Liver (tissue), 8 donors: ENCODE measurements at regions not wholly inside any gene's neighbourhood (a gene's known extent, or its start where the extent isn't known, plus 50 kb on each side); places are given as distances from the start of the nearest gene placed in this dataset.

Experiments
- DNase-seq: peaks from one replicate; pipeline ENCODE4 v3.0.0-alpha.2; 2017; ENCODE audit warnings: low spot score
- H3K27ac ChIP-seq, 2 donors: one replicate each; pipeline ENCODE4 v1.7.0; 2013; ENCODE audit warnings: inconsistent platforms in 2 of 2, low read length in 2 of 2, control low read depth in 1 of 2, low read depth in 1 of 2, mild to moderate bottlenecking in 1 of 2
- H3K27me3 ChIP-seq, 4 donors: one replicate each; pipeline versions ENCODE4 v1.6.1 to v1.7.0; 2013; ENCODE audit warnings: low read length in 3 of 4, inconsistent platforms in 1 of 4, mild to moderate bottlenecking in 1 of 4, moderate library complexity in 1 of 4; ENCODE audit not compliant: control insufficient read depth in 4 of 4, insufficient read depth in 4 of 4
- H3K36me3 ChIP-seq, 4 donors: one replicate each; pipeline versions ENCODE4 v1.6.1 to v1.7.0; 2013; ENCODE audit warnings: low read length in 3 of 4, mild to moderate bottlenecking in 3 of 4, low read depth in 1 of 4, moderate library complexity in 1 of 4; ENCODE audit not compliant: control insufficient read depth in 4 of 4, insufficient read depth in 3 of 4
- H3K4me1 ChIP-seq, 4 donors: one replicate each; pipeline versions ENCODE4 v1.6.1 to v1.7.0; 2013; ENCODE audit warnings: low read length in 3 of 4, mild to moderate bottlenecking in 3 of 4, moderate library complexity in 1 of 4; ENCODE audit not compliant: control insufficient read depth in 4 of 4, insufficient read depth in 4 of 4
- H3K4me3 ChIP-seq, 3 donors: one replicate each; pipeline versions ENCODE4 v1.6.1 to v1.7.0; 2013; ENCODE audit warnings: low read length in 3 of 3, control low read depth in 1 of 3, low read depth in 1 of 3, mild to moderate bottlenecking in 1 of 3
- H3K9ac ChIP-seq, 2 donors: one replicate each; pipeline ENCODE4 v1.7.0; 2013; ENCODE audit warnings: low read length in 2 of 2, mild to moderate bottlenecking in 2 of 2, moderate library complexity in 2 of 2, control low read depth in 1 of 2, low read depth in 1 of 2
- H3K9me3 ChIP-seq, 4 donors: one replicate each; pipeline versions ENCODE4 v1.6.1 to v1.7.0; 2013; ENCODE audit warnings: low read length in 3 of 4; ENCODE audit not compliant: control insufficient read depth in 4 of 4
- EGR1 ChIP-seq, 2 donors: IDR thresholded peaks; 2 replicates each; pipeline ENCODE4 v1.6.1; 2016 to 2018; ENCODE audit warnings: antibody characterized with exemption in 2 of 2, low read depth in 2 of 2
- FOXA2 ChIP-seq: IDR thresholded peaks from 2 replicates; pipeline ENCODE4 v1.6.1; 2016; ENCODE audit warnings: antibody characterized with exemption
- GABPA ChIP-seq, 2 donors: IDR thresholded peaks in 1 of 2; conservative IDR thresholded peaks in 1 of 2; 2 replicates each; pipeline ENCODE4 v1.6.1; 2016; ENCODE audit warnings: antibody characterized with exemption in 2 of 2, mild to moderate bottlenecking in 1 of 2, moderate library complexity in 1 of 2
- HNF4G ChIP-seq: IDR thresholded peaks from 2 replicates; pipeline ENCODE4 v1.6.1; 2016; ENCODE audit warnings: antibody characterized with exemption
- NR2F2 ChIP-seq: IDR thresholded peaks from 2 replicates; pipeline ENCODE4 v1.6.1; 2016; ENCODE audit warnings: antibody characterized with exemption
- RAD21 ChIP-seq, 2 donors: IDR thresholded peaks; 2 replicates each; pipeline ENCODE4 v1.6.1; 2016; ENCODE audit warnings: antibody characterized with exemption in 2 of 2, mild to moderate bottlenecking in 2 of 2
- SP1 ChIP-seq: IDR thresholded peaks from 2 replicates; pipeline ENCODE4 v1.6.1; 2018; ENCODE audit warnings: antibody characterized with exemption, mild to moderate bottlenecking
- TAF1 ChIP-seq: conservative IDR thresholded peaks from 2 replicates; pipeline ENCODE4 v1.6.1; 2016; ENCODE audit warnings: antibody characterized with exemption, mild to moderate bottlenecking
- YY1 ChIP-seq: IDR thresholded peaks from 2 replicates; pipeline ENCODE4 v1.6.1; 2016; ENCODE audit warnings: antibody characterized with exemption, mild to moderate bottlenecking
- WGBS: extraction: QIAGEN DNeasy Blood & Tissue Kit; methylation state at CpG from one replicate; pipeline ENCODE4 v1.1.7; 2013; 5-methylcytosine and 5-hydroxymethylcytosine counted together
- TF ChIP-seq, protein P1 (sequence below): IDR thresholded peaks from 2 replicates; pipeline ENCODE4 v1.6.1; 2016; ENCODE audit warnings: antibody characterized with exemption, mild to moderate bottlenecking
- TF ChIP-seq, protein P2 (sequence below): fragments of 150-350 bp; IDR thresholded peaks from 2 replicates; pipeline ENCODE4 v1.5.1; 2017; ENCODE audit warnings: improper control_type of control experiment, low read depth, low read length; ENCODE audit not compliant: missing input control
- TF ChIP-seq, protein P3 (sequence below): IDR thresholded peaks from 2 replicates; pipeline ENCODE4 v1.6.1; 2016; ENCODE audit warnings: antibody characterized with exemption
- TF ChIP-seq, protein P4 (sequence below): IDR thresholded peaks from 2 replicates; pipeline ENCODE4 v1.6.1; 2016; ENCODE audit warnings: antibody characterized with exemption
- TF ChIP-seq, protein P5 (sequence below): IDR thresholded peaks from 2 replicates; pipeline ENCODE4 v1.6.1; 2016; ENCODE audit warnings: antibody characterized with exemption
- donor health status: healthy.
- donor health status: healthy.
- donor health status: healthy.
- donor health status: healthy.
- donor health status: healthy.

DNA sequence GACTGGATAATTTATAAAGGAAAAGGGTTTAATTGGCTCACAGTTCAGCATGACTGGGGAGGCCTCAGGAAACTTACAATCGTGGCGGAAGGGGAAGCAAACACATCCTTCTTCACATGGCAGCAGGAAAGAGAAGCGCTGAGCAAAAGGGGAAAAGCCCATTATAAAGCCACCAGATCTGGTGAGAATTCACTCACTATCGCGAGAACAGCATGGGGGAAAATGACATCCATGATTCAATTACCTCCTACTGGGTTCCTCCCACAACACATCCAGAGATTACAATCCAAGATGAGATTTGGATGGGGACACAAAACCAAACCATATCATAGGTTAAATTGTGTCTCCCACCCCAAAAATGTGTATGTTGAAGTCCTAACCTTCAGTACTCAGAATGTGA, 491.7 kb downstream of the SETD4 start:
- 67% methylated on average over 5 of the region's 5 CpGs for WGBS
- Histone ChIP-seq H3K4me3 (no peak overlapping the region), H3K4me1 (no peaks in the 10 kb centered on the region), H3K27me3 (no peaks in the 10 kb centered on the region), H3K9ac (no peak overlapping the region), H3K9me3 (no peaks in the 10 kb centered on the region), H3K36me3 (no peaks in the 10 kb centered on the region), H3K27ac (no peak overlapping the region)
- TF ChIP-seq RAD21 (IDR thresholded peaks at IDR 0.05) (no peak), SP1 (no peak), FOXA2 (no peak), YY1 (no peak), HNF4G (no peak), NR2F2 (no peak), EGR1 (IDR thresholded peaks at IDR 0.05; ENCODE audit: low read depth in 2 of 2) (no peak), TAF1 (no peak)
- TF ChIP-seq, protein P1, sequence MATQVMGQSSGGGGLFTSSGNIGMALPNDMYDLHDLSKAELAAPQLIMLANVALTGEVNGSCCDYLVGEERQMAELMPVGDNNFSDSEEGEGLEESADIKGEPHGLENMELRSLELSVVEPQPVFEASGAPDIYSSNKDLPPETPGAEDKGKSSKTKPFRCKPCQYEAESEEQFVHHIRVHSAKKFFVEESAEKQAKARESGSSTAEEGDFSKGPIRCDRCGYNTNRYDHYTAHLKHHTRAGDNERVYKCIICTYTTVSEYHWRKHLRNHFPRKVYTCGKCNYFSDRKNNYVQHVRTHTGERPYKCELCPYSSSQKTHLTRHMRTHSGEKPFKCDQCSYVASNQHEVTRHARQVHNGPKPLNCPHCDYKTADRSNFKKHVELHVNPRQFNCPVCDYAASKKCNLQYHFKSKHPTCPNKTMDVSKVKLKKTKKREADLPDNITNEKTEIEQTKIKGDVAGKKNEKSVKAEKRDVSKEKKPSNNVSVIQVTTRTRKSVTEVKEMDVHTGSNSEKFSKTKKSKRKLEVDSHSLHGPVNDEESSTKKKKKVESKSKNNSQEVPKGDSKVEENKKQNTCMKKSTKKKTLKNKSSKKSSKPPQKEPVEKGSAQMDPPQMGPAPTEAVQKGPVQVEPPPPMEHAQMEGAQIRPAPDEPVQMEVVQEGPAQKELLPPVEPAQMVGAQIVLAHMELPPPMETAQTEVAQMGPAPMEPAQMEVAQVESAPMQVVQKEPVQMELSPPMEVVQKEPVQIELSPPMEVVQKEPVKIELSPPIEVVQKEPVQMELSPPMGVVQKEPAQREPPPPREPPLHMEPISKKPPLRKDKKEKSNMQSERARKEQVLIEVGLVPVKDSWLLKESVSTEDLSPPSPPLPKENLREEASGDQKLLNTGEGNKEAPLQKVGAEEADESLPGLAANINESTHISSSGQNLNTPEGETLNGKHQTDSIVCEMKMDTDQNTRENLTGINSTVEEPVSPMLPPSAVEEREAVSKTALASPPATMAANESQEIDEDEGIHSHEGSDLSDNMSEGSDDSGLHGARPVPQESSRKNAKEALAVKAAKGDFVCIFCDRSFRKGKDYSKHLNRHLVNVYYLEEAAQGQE: no peak
- TF ChIP-seq, protein P2, sequence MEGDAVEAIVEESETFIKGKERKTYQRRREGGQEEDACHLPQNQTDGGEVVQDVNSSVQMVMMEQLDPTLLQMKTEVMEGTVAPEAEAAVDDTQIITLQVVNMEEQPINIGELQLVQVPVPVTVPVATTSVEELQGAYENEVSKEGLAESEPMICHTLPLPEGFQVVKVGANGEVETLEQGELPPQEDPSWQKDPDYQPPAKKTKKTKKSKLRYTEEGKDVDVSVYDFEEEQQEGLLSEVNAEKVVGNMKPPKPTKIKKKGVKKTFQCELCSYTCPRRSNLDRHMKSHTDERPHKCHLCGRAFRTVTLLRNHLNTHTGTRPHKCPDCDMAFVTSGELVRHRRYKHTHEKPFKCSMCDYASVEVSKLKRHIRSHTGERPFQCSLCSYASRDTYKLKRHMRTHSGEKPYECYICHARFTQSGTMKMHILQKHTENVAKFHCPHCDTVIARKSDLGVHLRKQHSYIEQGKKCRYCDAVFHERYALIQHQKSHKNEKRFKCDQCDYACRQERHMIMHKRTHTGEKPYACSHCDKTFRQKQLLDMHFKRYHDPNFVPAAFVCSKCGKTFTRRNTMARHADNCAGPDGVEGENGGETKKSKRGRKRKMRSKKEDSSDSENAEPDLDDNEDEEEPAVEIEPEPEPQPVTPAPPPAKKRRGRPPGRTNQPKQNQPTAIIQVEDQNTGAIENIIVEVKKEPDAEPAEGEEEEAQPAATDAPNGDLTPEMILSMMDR: no peak
- TF ChIP-seq, protein P3, sequence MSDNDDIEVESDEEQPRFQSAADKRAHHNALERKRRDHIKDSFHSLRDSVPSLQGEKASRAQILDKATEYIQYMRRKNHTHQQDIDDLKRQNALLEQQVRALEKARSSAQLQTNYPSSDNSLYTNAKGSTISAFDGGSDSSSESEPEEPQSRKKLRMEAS: no peak
- TF ChIP-seq, protein P4, sequence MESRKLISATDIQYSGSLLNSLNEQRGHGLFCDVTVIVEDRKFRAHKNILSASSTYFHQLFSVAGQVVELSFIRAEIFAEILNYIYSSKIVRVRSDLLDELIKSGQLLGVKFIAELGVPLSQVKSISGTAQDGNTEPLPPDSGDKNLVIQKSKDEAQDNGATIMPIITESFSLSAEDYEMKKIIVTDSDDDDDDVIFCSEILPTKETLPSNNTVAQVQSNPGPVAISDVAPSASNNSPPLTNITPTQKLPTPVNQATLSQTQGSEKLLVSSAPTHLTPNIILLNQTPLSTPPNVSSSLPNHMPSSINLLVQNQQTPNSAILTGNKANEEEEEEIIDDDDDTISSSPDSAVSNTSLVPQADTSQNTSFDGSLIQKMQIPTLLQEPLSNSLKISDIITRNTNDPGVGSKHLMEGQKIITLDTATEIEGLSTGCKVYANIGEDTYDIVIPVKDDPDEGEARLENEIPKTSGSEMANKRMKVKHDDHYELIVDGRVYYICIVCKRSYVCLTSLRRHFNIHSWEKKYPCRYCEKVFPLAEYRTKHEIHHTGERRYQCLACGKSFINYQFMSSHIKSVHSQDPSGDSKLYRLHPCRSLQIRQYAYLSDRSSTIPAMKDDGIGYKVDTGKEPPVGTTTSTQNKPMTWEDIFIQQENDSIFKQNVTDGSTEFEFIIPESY: no peak
- no peak for DNase-seq

DNA sequence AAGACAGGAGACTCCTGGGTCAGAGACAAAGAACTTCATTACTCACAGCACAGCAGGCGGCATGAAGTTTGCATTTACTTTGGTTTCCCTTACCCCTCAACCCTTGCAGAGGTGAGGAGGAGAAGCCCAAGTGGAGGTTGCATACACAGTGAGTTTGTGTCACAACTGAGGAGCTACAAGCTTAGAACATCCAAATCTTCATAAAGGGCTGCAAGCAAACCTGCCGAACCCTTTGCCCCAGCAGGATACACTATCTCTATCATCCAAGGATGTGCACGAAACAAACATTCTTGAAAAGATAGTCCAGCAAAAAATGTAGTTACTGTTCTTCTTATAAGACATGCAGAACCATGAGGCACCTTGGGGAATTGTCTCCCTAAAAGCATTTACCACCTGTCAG, 493.5 kb downstream of the SETD4 start:
- H3K9ac ChIP-seq: no peak overlapping the region
- 90% methylated on average over 3 of the region's 3 CpGs for WGBS
- DNase-seq: no peak
- no peaks in the 10 kb centered on the region for H3K9me3 ChIP-seq
- H3K27me3 ChIP-seq: peaks cover 0 to 4% (median 0%) of the 10 kb centered on the region in 4 donors
- H3K4me3 ChIP-seq: no peak overlapping the region
- H3K36me3 ChIP-seq: no peaks in the 10 kb centered on the region
- no peaks in the 10 kb centered on the region for H3K4me1 ChIP-seq
- TF ChIP-seq RAD21 (IDR thresholded peaks at IDR 0.05): no peak
- TF ChIP-seq GABPA (IDR thresholded peaks at IDR 0.05 in 1 of 2, conservative IDR thresholded peaks at IDR 0.05 in 1 of 2): no peak
- TF ChIP-seq HNF4G: no peak
- TF ChIP-seq, protein P5, sequence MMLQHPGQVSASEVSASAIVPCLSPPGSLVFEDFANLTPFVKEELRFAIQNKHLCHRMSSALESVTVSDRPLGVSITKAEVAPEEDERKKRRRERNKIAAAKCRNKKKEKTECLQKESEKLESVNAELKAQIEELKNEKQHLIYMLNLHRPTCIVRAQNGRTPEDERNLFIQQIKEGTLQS: no peak
- TF ChIP-seq FOXA2: no peak
- TF ChIP-seq YY1: no peak
- TF ChIP-seq SP1: no peak
- no peak for TF ChIP-seq EGR1 (IDR thresholded peaks at IDR 0.05; ENCODE audit: low read depth in 2 of 2)
- TF ChIP-seq, protein P4: no peak
- no peak overlapping the region for H3K27ac ChIP-seq
